Coronary artery (tissue), 2 donors: ENCODE measurements at regions not wholly inside any gene's neighbourhood (a gene's known extent, or its start where the extent isn't known, plus 50 kb on each side); places are given as distances from the start of the nearest gene placed in this dataset.

Source experiments
- DNase-seq: peaks from one replicate; pipeline ENCODE4 v3.0.0-alpha.2; 2017; ENCODE audit warnings: low spot score
- H3K27ac ChIP-seq, 2 donors: fragments of 200-600 bp; sonication (generic); one replicate each; pipeline ENCODE4 v1.5.1; 2016 to 2019
- H3K4me3 ChIP-seq: fragments of 200-600 bp; sonication (generic); 2 replicates; pipeline ENCODE4 v1.5.1; 2016; ENCODE audit warnings: mild to moderate bottlenecking, moderate library complexity
- CTCF ChIP-seq: fragments of 200-600 bp; sonication (generic); IDR thresholded peaks from one replicate; pipeline ENCODE4 v1.5.1; 2019; ENCODE audit warnings: antibody characterized with exemption

- Histone ChIP-seq H3K27ac (no peak overlapping the region), H3K4me3 (no peak overlapping the region)
- no peak for DNase-seq
- TF ChIP-seq CTCF: no peak
Observed at GRCh38 chr6:95135182-95135581, 442.2 kb upstream of the MANEA start.

GRCh38 chr6:95142101-95142500, 435.2 kb upstream of the MANEA start:
- DNase-seq: no peak
- Histone ChIP-seq H3K4me3 (no peak overlapping the region), H3K27ac (no peak overlapping the region)
- no peak for TF ChIP-seq CTCF

DNA sequence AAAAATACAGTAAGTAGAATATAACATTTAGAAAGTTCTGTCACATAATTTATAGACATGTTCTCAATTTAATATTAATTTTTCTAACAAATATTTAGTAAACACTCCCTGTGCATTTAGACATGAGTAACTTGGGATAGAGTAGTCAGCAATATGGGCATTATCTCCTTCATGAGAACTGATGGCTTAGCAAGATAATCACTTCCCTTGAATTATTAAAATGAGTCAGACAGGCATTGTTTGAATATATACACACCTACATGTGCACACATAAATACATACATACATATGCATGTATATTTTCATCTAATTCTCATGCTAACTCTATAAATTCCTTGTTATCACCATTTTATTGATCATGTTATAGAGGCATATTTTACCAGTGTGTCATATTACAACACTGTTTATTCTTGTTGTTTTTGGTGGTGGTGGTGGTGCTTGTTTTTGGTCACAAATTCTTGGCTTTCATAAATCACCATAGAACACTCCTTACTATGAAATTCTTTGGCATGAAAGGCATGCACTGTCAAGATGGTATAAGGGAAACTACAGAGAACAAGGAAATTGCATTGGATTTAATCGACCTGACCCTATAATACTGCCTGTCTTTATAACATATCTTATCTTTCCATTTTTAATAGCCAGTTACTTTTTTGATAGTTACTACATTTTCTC, 434.5 kb upstream of the MANEA start:
- Histone ChIP-seq H3K27ac (no peak overlapping the region), H3K4me3 (no peak overlapping the region)
- TF ChIP-seq CTCF: no peak
- DNase-seq: no peak

DNA sequence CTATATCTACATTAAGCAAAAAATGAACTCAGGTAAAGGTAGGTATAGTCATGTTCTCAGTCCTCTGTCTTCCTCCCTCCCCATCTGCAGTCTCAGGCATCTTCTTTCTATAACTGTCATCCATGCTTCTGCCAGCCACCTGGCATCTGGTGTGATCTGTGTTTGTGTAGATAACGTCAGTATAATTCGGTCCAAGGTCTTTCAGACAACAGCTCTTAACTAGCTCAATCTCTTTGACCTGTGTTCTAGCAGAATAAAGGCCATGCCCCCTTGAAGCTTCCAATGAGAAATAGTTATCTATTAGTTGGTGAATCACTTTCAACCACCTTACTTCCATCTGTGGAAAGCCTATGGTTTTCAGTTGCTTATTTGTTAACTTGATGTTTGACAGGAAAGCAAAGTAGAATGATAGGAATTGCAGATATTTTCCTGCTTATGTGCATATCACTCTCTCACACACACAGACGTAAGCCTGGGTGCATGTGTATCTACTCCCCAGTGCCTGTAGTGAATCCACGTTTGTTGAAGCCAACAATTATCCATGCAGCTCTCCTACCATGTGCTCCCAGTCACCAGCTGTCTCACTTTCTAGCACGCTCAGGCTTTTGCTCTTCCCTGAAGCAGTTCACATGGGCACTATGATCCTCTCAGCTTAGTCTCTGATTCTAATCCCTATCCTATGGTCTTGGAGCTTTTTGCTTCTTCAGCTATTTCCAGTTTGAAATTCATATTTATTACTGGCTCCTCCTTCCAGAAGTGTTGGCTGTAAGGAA, 433.7 kb upstream of the MANEA start:
- no peak overlapping the region for H3K27ac ChIP-seq
- DNase-seq: no peak

DNA sequence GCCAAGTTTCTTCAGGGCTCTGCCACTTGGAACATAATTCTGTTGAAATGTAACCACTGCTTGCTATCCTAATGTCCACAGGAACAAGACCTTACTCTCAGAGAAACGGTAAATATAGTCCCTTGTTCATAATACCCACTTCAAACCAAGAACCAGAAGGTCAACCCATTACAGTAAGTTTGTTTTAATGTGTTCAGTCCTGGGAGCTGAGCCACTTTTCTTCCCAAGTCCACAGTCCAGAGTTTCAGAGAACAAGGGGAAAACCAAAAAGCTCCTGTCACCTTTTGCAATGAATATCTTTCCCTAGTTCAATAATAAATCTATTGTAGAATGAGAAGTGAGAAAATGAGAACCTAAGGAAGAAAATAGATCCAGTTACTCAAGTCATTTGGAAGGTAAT, 431.9 kb upstream of the MANEA start:
- Histone ChIP-seq H3K27ac (no peak overlapping the region), H3K4me3 (no peak overlapping the region)
- TF ChIP-seq CTCF: no peak
- no peak for DNase-seq

More for the DNA sequence above, 433.7 kb upstream of the MANEA start:
- no peak overlapping the region for H3K4me3 ChIP-seq
- TF ChIP-seq CTCF: no peak

DNA sequence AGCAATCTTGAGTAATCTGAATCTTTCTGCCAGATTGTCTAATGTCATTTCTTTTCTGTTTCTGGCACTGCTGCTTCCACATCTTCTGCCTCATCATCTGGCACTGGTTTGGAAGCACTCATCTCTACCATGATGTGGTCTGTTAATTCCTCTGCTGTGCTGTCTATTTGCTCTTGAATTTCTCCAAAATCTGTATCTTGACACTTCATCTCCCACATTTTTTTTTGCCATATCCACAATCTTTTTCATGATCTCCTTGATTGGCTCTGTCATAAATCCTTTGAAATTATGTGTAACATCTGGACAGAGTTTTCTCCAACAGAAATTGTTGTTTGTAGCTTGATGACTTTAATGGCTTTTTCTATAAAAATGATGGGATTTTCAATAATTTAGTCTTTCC, 417.8 kb upstream of the MANEA start:
- Histone ChIP-seq H3K4me3 (no peak overlapping the region), H3K27ac (no peak overlapping the region)
- no peak for TF ChIP-seq CTCF
- no peak for DNase-seq

GRCh38 chr6:95169775-95170174, 407.6 kb upstream of the MANEA start:
- TF ChIP-seq CTCF: no peak
- DNase-seq: no peak

More at GRCh38 chr6:95169775-95170174, 407.6 kb upstream of the MANEA start:
- no peak overlapping the region for H3K27ac ChIP-seq
- H3K4me3 ChIP-seq: no peak overlapping the region
